CD14-positive monocyte (primary cell): ENCODE measurements at regions not wholly inside any gene's neighbourhood (a gene's known extent, or its start where the extent isn't known, plus 50 kb on each side); places are given as distances from the start of the nearest gene placed in this dataset.

ENCODE experiments used
- DNase-seq, 3 donors: peaks; one replicate each; pipeline ENCODE4 v3.0.0-alpha.2; 2011 to 2022
- H2AFZ ChIP-seq: 2 replicates; pipeline ENCODE4 v1.6.0; 2012; ENCODE audit warnings: mild to moderate bottlenecking, low read depth, low read length, inconsistent platforms; ENCODE audit not compliant: insufficient read depth, poor library complexity, severe bottlenecking
- H3K27ac ChIP-seq, 2 donors: 1 replicate in 1 of 2; 2 replicates in 1 of 2; pipeline ENCODE4 v1.5.1; 2012 to 2013; ENCODE audit warnings: low read length in 2 of 2, control low read depth in 1 of 2, inconsistent platforms in 1 of 2, low read depth in 1 of 2, mild to moderate bottlenecking in 1 of 2
- H3K27me3 ChIP-seq, 2 donors: one replicate each; pipeline versions ENCODE4 v1.6.0 to v1.6.1; 2011 to 2013; ENCODE audit warnings: low read length in 2 of 2; ENCODE audit not compliant: control insufficient read depth in 2 of 2, insufficient read depth in 2 of 2
- H3K36me3 ChIP-seq, 2 donors: replicated peaks in 1 of 2; 1 replicate in 1 of 2; 2 replicates in 1 of 2; pipeline versions ENCODE4 v1.5.1 to v1.6.1; 2012 to 2013; ENCODE audit warnings: low read length in 2 of 2, control low read depth in 1 of 2, inconsistent platforms in 1 of 2, mild to moderate bottlenecking in 1 of 2; ENCODE audit not compliant: insufficient read depth in 2 of 2, control insufficient read depth in 1 of 2
- H3K4me1 ChIP-seq, 2 donors: 1 replicate in 1 of 2; 2 replicates in 1 of 2; pipeline versions ENCODE4 v1.5.1 to v1.6.1; 2012 to 2013; ENCODE audit warnings: low read length in 2 of 2, control low read depth in 1 of 2, inconsistent platforms in 1 of 2, mild to moderate bottlenecking in 1 of 2, moderate library complexity in 1 of 2; ENCODE audit not compliant: insufficient read depth in 2 of 2, control insufficient read depth in 1 of 2
- H3K4me2 ChIP-seq: replicated peaks from 2 replicates; pipeline ENCODE3; 2012; ENCODE audit warnings: low read length, moderate library complexity, mild to moderate bottlenecking; ENCODE audit not compliant: poor library complexity, severe bottlenecking; ENCODE audit errors: extremely low read depth
- H3K4me3 ChIP-seq, 3 experiments: fragments of 200-600 bp in 1 of 3; sonication (generic) in 1 of 3; replicated peaks in 1 of 3; 1 replicate in 2 of 3; 2 replicates in 1 of 3; pipeline ENCODE4 v1.5.1; 2011 to 2013; ENCODE audit warnings: low read length in 3 of 3, mild to moderate bottlenecking in 3 of 3, control low read depth in 2 of 3, low read depth in 2 of 3, inconsistent platforms in 1 of 3, moderate library complexity in 1 of 3
- H3K79me2 ChIP-seq: 2 replicates; pipeline ENCODE4 v1.6.0; 2012; ENCODE audit warnings: mild to moderate bottlenecking, control low read depth, inconsistent platforms, low read length, moderate library complexity; ENCODE audit not compliant: insufficient read depth
- H3K9ac ChIP-seq: 2 replicates; pipeline ENCODE4 v1.6.0; 2017; ENCODE audit warnings: low read length, mild to moderate bottlenecking; ENCODE audit not compliant: insufficient read depth, poor library complexity, severe bottlenecking
- H3K9me3 ChIP-seq, 2 donors: replicated peaks in 1 of 2; 1 replicate in 1 of 2; 2 replicates in 1 of 2; pipeline versions ENCODE4 v1.5.1 to v1.6.1; 2012 to 2013; ENCODE audit warnings: low read length in 2 of 2, control low read depth in 1 of 2; ENCODE audit not compliant: control insufficient read depth in 1 of 2, insufficient read depth in 1 of 2
- H4K20me1 ChIP-seq: 2 replicates; pipeline ENCODE4 v1.6.0; 2012; ENCODE audit warnings: mild to moderate bottlenecking, low read length, control low read depth, moderate library complexity; ENCODE audit not compliant: insufficient read depth
- H3K27ac Mint-ChIP-seq, 7 donors: one replicate each; pipeline ENCODE4 v1.8.0; 2020; ENCODE audit warnings: mild to moderate bottlenecking in 7 of 7, mixed read lengths in 7 of 7, moderate library complexity in 6 of 7, inconsistent platforms in 2 of 7
- H3K27me3 Mint-ChIP-seq, 3 donors: one replicate each; pipeline ENCODE4 v1.8.0; 2021 to 2022; ENCODE audit warnings: low read depth in 3 of 3, mild to moderate bottlenecking in 3 of 3, mixed read lengths in 3 of 3, moderate library complexity in 3 of 3, inconsistent platforms in 1 of 3
- H3K36me3 Mint-ChIP-seq, 2 donors: one replicate each; pipeline ENCODE4 v1.8.0; 2020; ENCODE audit warnings: mixed read lengths in 2 of 2, inconsistent platforms in 1 of 2, mild to moderate bottlenecking in 1 of 2
- H3K4me1 Mint-ChIP-seq: one replicate; pipeline ENCODE4 v1.8.0; 2020; ENCODE audit warnings: mild to moderate bottlenecking, mixed read lengths
- H3K4me3 Mint-ChIP-seq, 2 donors: one replicate each; pipeline ENCODE4 v1.8.0; 2020; ENCODE audit warnings: mild to moderate bottlenecking in 2 of 2, mixed read lengths in 2 of 2, moderate library complexity in 1 of 2
- H3K9me3 Mint-ChIP-seq, 7 donors: one replicate each; pipeline ENCODE4 v1.8.0; 2020 to 2022; ENCODE audit warnings: mixed read lengths in 7 of 7, mild to moderate bottlenecking in 6 of 7, moderate library complexity in 6 of 7, inconsistent platforms in 2 of 7
- CTCF ChIP-seq: fragments of 200-600 bp; IDR thresholded peaks from one replicate; pipeline ENCODE4 v1.8.0; 2022; ENCODE audit warnings: antibody characterized with exemption, mild to moderate bottlenecking
- WGBS: methylation state at CpG from one replicate; pipeline ENCODE4 v1.1.5; 2013; ENCODE audit warnings: missing lambda C conversion rate; ENCODE audit not compliant: insufficient coverage; 5-methylcytosine and 5-hydroxymethylcytosine counted together
- intact Hi-C, 2 donors: fragments of 100-400 bp; cut with micrococcal nuclease; formaldehyde crosslinking; loops; one replicate each; pipeline versions ENCODE4 v1.15.0 to v1.15.1; 2023

- Histone ChIP-seq H3K4me3 (no peak overlapping the region), H3K79me2 (no peaks in the 10 kb centered on the region), H4K20me1 (no peaks in the 10 kb centered on the region), H3K36me3 (no peaks in the 10 kb centered on the region), H3K27ac (no peak overlapping the region), H3K9me3 (no peaks in the 10 kb centered on the region), H3K27me3 (no peaks in the 10 kb centered on the region), H3K9ac (no peak overlapping the region), H3K4me1 (no peaks in the 10 kb centered on the region), H2AFZ (no peak overlapping the region), H3K4me2 (no peak overlapping the region)
- no peak for DNase-seq
- H3K27me3 Mint-ChIP-seq: no peaks in the 10 kb centered on the region
- no peaks in the 10 kb centered on the region for H3K36me3 Mint-ChIP-seq
- no peak overlapping the region for H3K4me3 Mint-ChIP-seq
- TF ChIP-seq CTCF: no peak
- H3K27ac Mint-ChIP-seq: no peak overlapping the region
- intact Hi-C loops: no loop called here
- H3K9me3 Mint-ChIP-seq: peaks cover 0 to 5% (median 2%) of the 10 kb centered on the region in 7 donors
- no CpG with 5 or more reads among the region's 1 CpG for WGBS
- no peaks in the 10 kb centered on the region for H3K4me1 Mint-ChIP-seq
These were observed 993.7 kb downstream of the EFNA5 start for GRCh38 chr5:106677057-106677456.

GRCh38 chr5:106675687-106676086, 995.0 kb downstream of the EFNA5 start:
- peaks cover 0 to 4% (median 2%) of the 10 kb centered on the region in 7 donors for H3K9me3 Mint-ChIP-seq
- H3K9ac ChIP-seq: no peak overlapping the region
- no peaks in the 10 kb centered on the region for H3K9me3 ChIP-seq
- H3K4me2 ChIP-seq: no peak overlapping the region
- no peak for TF ChIP-seq CTCF
- intact Hi-C loops: no loop called here
- H3K4me1 ChIP-seq: no peaks in the 10 kb centered on the region
- no peak overlapping the region for H3K4me3 ChIP-seq
- no peaks in the 10 kb centered on the region for H3K4me1 Mint-ChIP-seq
- no peak overlapping the region for H3K27ac Mint-ChIP-seq
- no peaks in the 10 kb centered on the region for H3K79me2 ChIP-seq
- no peak overlapping the region for H3K4me3 Mint-ChIP-seq
- H3K36me3 Mint-ChIP-seq: no peaks in the 10 kb centered on the region
- no peaks in the 10 kb centered on the region for H4K20me1 ChIP-seq
- no peaks in the 10 kb centered on the region for H3K36me3 ChIP-seq
- H3K27ac ChIP-seq: no peak overlapping the region
- DNase-seq: no peak
- no CpG with 5 or more reads among the region's 1 CpG for WGBS
- no peak overlapping the region for H2AFZ ChIP-seq
- no peaks in the 10 kb centered on the region for H3K27me3 Mint-ChIP-seq
- no peaks in the 10 kb centered on the region for H3K27me3 ChIP-seq
